GM18858 (cell line): ENCODE measurements at regions not wholly inside any gene's neighbourhood (a gene's known extent, or its start where the extent isn't known, plus 50 kb on each side); places are given as distances from the start of the nearest gene placed in this dataset.
"Not testable (repeated sequence)": the region's sequence is repeated elsewhere in the genome, so short reads cannot be mapped to it uniquely, and the experiment has no call there.

Experiments
- ATAC-seq: cut with Tn5 transposase; IDR thresholded peaks from one replicate; pipeline ENCODE4 v1.9.1; 2021; ENCODE audit not compliant: unreplicated experiment

DNA sequence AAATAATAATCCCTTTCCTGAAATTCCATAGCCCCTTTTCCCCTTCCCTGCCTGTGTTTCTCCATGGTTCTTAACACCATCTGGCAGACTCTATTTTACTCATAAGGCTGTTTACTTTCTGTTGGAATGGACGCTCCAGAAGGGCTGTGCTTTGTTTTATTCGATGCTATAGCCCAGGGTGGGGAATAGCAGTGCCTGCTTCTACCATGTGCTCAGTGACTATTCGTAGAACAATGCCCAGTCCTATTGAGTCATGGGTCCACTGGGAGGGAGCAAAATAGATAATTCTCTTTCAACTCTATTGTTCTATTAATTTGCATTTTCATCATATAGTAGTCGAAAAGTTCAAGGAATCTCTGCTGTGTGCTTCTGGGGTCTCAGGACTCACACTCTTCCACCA is 565.1 kb downstream of the C6orf118 start:
- ATAC-seq: no peak

DNA sequence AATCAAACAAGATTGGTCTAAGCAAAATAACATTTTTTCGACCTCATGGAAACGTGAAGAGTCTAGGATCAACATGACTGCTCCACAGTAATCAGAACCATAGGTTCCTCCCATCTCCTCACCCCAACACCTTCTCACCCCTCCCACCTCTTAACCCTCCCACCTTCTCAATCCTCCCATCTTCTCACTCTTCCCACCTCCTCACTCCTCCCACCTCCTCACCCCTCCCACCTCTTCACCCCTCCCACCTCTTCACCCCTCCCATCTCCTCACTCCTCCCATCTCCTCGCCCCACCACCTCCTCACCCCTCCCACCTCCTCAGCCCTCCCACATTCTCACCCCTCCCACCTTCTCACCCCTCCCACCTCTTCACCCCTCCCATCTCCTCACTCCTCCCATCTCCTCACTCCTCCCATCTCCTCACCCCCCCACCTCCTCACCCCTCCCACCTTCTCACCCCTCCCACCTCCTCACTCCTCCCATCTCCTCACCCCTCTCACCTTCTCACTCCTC is 567.4 kb downstream of the C6orf118 start:
- ATAC-seq: no peak

DNA sequence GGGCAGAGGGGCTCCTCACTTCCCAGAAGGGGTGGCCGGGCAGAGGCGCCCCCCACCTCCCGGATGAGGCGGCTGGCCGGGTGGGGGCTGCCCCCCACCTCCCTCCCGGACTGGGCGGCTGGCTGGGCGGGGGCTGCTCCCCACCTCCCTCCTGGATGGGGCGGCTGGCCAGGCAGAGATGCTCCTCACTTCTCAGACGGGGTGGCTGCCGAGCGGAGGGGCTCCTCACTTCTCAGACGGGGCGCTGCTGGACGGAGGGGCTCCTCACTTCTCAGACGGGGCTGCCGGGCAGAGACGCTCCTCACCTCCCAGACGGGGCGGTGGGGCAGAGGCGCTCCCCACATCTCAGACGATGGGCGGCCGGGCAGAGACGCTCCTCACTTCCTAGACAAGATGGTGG is 573.3 kb downstream of the C6orf118 start:
- not testable (repeated sequence) for ATAC-seq

DNA sequence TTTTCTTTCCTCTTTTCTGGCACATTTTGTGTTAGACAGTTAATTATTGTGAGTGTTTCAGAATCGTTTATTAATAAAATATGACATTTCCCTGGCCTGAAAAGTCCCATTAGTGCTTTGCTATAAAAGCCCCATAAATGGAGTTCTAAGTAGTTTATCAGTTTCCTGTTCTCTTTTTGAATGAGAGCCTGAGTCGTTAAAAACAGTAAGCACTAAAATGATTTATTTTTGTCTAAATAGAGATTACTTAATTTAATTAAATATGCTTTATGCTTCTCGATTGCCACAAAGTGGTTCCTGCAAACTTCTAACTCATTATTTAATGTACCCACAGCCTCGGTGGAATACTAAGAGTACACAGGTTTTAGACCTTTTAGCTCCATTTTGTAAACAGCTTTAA is 577.9 kb downstream of the C6orf118 start:
- ATAC-seq: no peak

DNA sequence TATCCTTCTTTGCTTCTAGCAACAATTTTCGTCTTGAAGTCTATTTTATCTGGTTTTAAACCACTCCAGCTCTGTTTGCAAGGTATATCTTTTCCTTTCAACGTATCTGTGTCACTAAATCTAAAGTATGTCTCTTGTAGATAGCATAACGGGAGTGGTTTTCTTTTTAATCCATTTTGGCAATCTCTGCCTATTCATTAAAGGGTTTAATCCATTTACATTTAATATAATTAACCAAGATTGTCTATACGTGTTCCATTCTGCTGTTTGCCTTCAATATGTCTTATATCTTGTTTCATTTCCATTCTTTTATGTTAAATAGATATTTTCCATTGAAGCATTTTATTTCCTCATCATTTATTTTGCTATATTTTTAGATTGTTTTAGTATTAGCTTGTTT is 587.9 kb downstream of the C6orf118 start:
- no peak for ATAC-seq

DNA sequence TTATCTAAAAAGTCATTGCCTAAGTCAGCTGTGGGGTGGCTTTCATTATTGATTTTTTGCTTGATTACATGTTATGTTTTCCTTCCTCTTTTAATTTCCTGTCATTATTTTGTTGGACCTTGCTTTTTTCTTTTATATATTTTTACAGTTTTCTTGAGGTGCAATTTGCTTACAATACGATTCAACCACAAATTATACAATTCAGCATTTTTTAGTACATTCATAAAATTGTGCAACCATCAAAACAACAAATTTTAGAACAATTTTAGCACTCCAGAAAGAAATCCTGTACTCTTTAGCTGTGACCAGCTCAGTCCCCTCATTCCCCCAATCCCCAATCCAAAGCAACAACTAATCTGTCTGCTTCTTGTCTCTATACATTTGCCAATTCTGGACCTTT is 608.9 kb downstream of the C6orf118 start:
- ATAC-seq: no peak

DNA sequence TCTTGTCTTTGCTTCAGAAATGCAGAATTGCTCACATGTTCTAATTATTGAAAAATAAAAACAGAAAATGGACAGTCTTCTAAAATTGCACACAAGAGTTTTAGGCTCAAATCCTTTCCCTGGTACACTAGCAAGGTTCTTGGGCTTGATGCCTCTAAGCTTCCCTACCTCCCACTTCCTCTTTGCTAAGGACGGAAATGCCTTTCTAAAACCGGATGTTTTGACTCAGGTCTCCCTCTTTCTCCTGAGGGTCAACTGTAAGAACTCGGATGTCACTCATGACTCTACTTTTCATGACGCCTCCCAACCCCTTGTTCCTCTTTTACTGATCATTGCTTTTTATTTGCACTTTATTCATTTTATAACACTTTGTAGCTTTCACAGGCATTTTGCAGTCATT is 613.5 kb downstream of the C6orf118 start:
- ATAC-seq: no peak

DNA sequence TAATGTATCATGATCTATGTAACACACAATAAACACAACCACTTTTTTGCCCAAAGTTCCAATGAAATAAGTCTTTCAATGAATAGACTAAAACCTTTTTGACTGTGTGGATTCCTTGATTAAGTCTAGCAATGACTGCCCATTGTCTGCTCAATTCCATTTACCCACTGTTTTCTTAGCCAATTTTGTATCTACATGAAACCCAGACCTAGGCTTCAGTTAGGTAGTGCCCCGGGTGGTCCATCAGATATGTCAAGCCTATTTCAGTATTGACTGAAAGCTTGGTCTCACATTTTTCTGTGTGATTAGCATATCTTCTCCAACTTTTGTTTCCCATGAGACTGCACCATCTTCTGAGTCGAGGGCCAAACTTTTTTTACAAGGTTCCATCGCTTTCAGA is 615.0 kb downstream of the C6orf118 start:
- no peak for ATAC-seq

DNA sequence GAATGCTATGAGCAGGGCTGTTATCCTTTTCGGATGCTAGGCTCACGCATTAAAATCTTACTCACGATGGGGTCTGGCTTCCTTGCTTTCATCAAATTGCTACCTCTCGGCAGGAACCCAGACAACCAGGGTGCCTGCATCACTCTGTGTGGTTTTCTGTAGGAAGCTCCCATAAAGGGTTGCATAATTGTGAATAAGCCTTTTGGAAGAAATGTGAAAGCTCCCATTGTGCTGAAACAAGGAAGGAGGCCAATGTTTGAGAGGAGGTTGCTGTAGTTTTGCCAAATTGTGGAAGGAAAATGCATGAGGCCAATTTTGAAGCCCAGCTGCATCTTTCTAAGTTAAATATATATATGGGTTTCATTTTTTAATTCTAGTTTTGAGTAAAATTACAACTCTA is 615.5 kb downstream of the C6orf118 start:
- no peak for ATAC-seq

DNA sequence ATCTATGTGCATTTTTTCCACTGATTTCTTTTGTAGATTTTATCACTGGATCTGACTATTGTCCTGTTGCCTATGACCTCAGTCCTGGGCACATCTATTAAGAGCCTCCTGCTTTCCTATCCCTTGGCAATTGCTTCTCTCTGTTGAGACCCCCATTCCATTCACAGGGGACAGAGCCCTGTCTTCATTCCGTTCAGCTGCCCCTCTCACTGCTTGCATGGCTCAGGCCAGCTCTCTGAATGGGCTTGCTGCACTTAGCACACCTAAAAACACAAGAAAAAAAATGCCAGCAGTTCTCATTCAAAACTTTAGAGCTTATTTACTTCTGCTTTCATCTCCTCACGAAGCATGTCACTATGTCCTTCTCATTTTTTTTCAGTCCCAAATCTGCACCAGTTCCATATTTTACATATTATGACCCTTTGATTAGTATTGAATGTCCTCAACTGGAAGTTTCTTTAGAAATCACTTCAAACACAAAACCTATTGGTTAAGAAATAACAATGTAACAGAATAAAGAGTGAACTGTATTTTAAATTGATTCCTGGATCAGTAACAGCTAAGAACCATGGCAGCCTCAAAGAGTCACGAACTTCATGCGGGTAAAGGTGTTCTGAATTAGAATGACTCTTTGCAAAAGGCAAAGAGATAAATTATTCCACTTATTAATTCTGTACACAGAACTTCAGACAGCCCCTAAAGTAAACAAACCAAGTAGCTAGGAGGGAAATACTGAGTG is 616.5 kb downstream of the C6orf118 start:
- no peak for ATAC-seq

DNA sequence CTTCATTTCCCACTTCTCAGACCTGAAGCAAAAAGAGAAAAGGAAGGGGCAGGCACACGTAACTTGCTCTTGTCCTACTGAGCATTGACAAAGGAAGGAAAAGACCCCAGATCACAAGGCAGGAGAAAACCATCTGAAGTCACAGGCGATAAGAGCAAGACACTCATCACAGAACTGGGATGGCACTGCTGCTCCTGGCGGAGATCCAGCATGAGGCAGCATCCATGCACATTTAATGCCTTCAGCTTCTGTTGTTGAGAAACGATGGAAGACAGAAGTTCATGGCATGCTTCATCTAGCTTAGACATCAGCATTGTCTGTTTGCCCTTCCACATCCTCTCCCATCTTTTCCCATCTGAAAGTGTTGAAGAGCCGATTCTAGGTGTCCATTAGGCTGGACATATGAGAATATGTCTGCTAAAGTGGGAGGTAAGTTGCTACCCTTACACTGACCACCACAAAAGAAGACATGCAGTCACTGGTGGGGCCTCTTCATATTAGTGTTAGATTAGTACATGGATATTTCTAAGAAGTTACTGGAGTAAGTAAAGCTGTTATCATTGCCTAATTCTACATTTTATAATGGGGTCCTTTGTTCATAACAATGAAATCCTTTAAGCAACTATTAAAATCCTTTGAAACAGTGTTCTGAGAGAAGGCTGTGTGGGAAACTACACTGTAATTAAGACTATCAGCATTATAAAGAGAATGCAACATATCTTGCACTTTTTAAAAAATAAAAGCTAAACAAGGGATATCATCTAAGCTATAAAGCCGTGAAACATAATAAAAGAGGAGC is 618.5 kb downstream of the C6orf118 start:
- ATAC-seq: no peak

DNA sequence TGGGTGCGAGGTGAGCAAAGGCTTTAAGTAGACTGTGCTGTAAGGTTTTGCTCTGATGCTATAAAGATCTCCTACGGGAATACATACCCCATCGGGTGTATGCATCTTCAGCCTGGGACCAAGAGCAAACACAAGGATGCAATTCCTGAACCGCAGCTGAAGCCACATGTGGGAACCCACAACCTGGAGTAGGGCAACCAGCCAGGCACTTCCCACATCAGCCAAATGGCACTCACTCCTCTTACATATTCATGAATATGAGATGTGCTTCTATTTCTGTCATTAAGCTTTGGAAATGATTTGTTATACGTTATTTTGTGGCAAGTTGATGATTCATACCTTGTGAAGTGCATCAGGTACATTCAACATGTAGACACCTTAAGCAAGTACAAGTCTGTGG is 619.2 kb downstream of the C6orf118 start:
- no peak for ATAC-seq

DNA sequence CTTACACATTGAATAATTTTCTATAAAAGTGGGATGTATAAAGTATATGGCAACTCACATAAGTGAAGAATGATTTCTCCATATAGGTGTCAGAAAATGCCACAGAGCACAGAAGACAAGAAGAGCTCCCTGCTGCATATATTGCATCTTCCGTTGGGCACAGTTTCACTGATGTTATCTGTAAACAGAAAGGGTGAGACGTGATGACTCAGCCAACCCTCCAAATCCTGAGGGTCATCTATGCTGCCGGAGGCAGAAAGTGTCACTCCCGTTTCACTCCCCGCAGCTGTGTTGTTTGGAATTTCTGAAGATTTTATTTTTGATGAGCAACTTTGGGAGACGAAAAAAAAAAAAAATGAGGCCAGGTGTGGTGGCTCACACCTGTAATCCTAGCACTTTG is 644.1 kb downstream of the C6orf118 start:
- no peak for ATAC-seq

DNA sequence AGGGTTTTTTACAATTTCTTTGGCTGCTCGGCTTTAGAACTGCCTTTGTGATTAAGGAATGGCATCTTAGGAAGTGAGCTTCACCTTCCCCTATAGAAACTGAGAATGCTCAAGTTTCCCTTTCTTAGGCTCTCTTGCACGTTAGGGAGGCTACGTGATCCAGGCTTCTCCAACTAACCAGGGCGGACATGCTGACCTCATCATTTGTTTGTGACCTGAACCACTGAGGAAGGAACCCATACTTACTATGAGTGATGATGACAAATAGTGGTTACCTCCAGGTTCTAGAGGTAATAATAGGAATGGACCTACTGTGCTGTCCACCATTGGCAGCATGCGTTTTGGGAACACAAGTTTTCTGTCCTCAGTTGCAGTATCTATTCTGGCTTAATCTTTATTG is 645.8 kb downstream of the C6orf118 start:
- no peak for ATAC-seq

DNA sequence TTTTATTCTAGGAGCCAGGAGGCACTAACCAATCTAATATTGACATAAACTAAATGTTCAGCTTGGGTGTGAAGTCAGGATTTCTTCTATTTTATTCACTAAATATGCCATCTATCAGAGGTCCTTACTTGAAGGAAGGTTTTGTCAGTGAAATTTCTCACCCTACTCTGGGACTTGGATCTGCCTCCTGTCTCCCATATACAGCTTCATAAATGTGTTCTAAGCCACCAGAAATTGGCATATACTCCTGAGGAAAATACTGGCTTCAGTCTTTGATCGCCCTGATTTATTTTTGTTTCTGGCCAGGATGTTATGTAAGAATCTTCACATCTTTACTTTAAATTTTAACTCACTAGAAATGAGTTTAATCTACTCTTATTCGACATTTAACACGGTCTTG is 647.7 kb downstream of the C6orf118 start:
- ATAC-seq: no peak

DNA sequence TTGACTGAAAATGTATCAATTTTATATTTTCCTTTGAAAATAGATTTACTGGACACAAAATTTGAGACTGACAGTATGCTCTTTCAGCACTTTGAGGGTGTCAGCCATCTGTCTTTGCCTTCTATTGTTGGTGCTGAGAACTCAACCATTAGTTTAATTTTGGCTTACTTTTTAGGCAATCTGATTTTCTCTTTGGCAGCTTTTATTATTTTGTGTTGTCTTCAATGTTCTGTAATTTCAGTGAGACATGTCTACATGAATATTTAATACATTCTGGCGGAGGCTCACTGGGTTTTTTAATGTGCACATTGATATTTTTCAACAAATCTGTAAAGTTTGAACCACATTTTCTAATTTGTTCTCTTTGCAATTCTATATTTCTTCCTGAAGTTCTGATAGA is 648.6 kb downstream of the C6orf118 start:
- ATAC-seq: no peak

DNA sequence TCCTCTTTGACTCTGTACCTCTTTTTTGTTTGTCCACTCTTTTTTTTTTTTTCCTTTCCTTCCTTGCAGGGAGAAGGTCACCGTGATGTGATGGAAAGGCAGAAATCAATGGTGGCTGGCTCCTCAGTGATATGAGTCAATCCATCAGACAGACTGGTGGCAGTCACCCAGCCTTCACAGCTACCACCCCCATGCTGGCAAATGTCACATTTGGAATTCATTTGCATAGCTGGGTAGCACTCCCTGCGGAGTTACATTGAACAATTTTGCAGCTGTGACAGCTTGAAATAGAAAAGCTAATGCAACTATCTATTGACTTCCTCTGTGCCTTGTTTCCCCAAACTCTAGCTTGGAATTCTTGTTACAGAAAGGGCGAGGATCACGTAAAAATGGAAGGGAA is 668.4 kb downstream of the C6orf118 start:
- ATAC-seq: no peak

DNA sequence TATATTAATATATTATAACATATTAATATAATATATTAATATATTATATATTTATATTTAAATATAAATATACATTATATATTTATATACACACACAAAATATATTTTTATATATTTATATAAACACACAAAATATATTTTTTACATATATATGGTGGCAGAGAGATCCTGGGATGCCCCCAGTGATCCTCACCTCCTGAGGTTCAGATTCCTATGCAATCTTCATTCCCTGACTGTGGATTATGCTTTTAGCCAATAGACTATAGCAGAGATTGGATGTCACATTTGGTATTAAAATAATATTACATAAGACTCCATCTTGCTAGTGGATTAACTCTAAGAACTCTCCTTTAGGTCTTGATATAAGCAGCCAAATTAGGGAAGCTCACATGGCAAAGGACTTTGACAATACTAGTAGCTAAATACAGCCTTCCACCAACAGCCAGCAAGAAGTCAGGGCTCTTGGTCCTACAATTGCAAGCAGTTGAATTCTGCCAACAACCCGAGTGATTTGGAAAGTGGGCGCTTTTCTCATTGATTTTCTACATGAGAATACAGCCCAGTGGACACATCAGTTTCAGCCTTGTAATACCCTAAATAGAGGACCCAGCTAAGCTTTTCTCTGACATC is 681.0 kb downstream of the C6orf118 start:
- no peak for ATAC-seq

DNA sequence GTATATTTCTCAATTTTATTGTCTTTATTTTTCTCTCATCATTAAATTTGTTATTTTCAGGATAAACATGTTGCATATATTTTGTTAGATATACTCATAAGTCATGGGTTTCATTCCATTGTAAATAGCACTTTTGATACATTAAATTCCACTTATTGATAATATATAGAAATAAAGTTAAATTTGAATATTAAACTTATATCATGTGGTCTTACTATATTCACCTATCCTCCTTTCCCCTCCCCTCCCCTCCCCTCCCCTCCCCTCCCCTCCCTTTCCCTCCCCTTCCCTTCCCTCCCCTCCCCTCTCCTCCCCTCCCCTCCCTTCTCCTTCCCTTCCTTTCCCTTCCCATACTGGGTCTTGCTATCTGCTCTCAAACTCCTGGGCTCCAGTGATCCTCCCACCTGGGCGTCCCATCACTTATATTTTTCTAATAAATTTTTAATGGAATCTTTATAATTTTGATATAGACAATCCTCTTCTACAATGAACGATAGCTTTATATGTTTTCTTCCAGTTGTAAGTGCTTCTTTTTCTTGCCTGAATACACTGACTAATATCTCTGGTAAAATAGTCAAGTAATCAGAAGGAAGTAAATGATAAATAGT is 692.4 kb downstream of the C6orf118 start:
- ATAC-seq: no peak

DNA sequence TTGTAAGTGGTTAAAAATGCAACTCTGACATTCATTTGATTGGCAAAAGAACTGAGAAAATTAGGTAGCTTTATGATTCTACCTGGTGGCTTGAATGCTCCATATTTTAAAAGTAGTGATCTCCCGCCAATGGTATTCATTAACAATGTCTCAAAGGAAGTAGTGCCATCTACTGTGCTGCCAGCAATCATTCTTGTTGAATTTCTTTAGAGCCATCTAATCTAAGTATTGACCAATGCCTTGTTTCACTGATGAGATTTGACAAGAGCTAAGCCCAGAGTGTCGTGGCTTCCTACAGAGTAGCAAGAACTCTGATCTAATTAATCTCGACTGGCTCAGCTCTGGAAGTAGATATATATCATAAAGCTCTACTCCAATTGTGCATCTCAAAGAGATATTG is 696.7 kb downstream of the C6orf118 start:
- no peak for ATAC-seq

DNA sequence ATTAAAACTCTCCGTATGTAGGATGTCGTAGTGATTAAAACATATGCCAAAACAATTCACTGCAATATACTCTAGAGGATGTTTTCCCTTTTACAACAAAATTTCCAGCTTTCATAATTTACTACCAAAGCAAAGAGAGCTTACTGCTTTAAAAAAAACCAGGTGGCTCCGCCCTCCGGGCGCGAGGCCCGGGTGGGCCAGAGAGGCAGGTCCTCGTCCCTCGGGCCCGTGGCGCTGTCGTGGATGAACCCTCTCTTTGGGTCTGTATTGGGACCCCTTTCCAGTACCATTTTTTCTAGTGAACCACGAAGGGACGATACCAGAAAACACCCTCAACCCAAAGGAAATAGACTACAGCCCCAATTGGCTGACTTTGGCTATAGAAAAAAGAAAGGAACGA is 698.5 kb downstream of the C6orf118 start:
- not testable (repeated sequence) for ATAC-seq
